SK-N-SH (cell line): ENCODE measurements at regions not wholly inside any gene's neighbourhood (a gene's known extent, or its start where the extent isn't known, plus 50 kb on each side); places are given as distances from the start of the nearest gene placed in this dataset.

Source experiments
- CTCF ChIA-PET: fragments of 300-600, 350-600 bp; formaldehyde crosslinking; extraction: SDS; loops from one replicate; lab custom pipeline; 2021; lab: Yijun Ruan, JAX
- POLR2A ChIA-PET: fragments of 350-600 bp; sonication (Branson Sonifier 250); formaldehyde crosslinking; extraction: SDS; loops from one replicate; lab custom pipeline; 2020; ENCODE audit warnings: antibody characterized with exemption, inconsistent platforms; lab: Yijun Ruan, JAX
- DNase-seq: peaks from one replicate; pipeline ENCODE4 v3.0.0; 2012
- H2AFZ ChIP-seq: fragments of 200-600 bp; sonication (generic); 2 replicates; pipeline ENCODE4 v1.8.1; 2016; ENCODE audit warnings: antibody characterized with exemption, mild to moderate bottlenecking, low read depth
- H3F3A ChIP-seq: fragments of 200-600 bp; sonication (generic); replicated peaks from 2 replicates; pipeline ENCODE3; 2016; ENCODE audit warnings: antibody characterized with exemption, mild to moderate bottlenecking; ENCODE audit not compliant: insufficient read depth
- H3K27ac ChIP-seq, 2 experiments: fragments of 200-500 bp in 1 of 2; fragments of 200-600 bp in 1 of 2; sonication (Bioruptor generic) in 1 of 2; sonication (generic), shearing (Covaris generic) in 1 of 2; 2 replicates each; pipeline versions ENCODE4 v1.5.1 to v1.6.1; 2014 to 2016; ENCODE audit warnings: low read depth in 2 of 2, inconsistent platforms in 1 of 2, low read length in 1 of 2, mild to moderate bottlenecking in 1 of 2, mixed read lengths in 1 of 2
- H3K27me3 ChIP-seq: fragments of 200-600 bp; sonication (generic), shearing (Covaris generic); 2 replicates; pipeline ENCODE4 v1.6.1; 2016; ENCODE audit warnings: mixed run types; ENCODE audit not compliant: insufficient read depth
- H3K36me3 ChIP-seq, 2 experiments: fragments of 200-500 bp in 1 of 2; fragments of 200-600 bp in 1 of 2; sonication (Bioruptor generic) in 1 of 2; sonication (generic) in 1 of 2; replicated peaks in 1 of 2; 2 replicates each; pipeline versions ENCODE3 to v1.5.1; 2014 to 2016; ENCODE audit warnings: low read length in 1 of 2, mild to moderate bottlenecking in 1 of 2; ENCODE audit not compliant: insufficient read depth in 2 of 2, control insufficient read depth in 1 of 2
- H3K4me1 ChIP-seq, 2 experiments: fragments of 200-500 bp in 1 of 2; fragments of 200-600 bp in 1 of 2; sonication (Bioruptor generic) in 1 of 2; sonication (generic), shearing (Covaris generic) in 1 of 2; 2 replicates each; pipeline versions ENCODE4 v1.5.1 to v1.6.1; 2014 to 2016; ENCODE audit warnings: low read depth in 1 of 2, low read length in 1 of 2, mixed run types in 1 of 2; ENCODE audit not compliant: insufficient read depth in 2 of 2, control insufficient read depth in 1 of 2
- H3K4me2 ChIP-seq: fragments of 200-600 bp; sonication (generic), shearing (Covaris generic); 2 replicates; pipeline ENCODE4 v1.6.1; 2017; ENCODE audit warnings: mixed run types
- H3K4me3 ChIP-seq, 2 experiments: fragments of 200-500 bp in 1 of 2; fragments of 200-600 bp in 1 of 2; sonication (Bioruptor generic) in 1 of 2; sonication (generic), shearing (Covaris generic) in 1 of 2; 2 replicates each; pipeline versions ENCODE4 v1.5.1 to v1.8.1; 2014 to 2016; ENCODE audit warnings: low read depth in 2 of 2, inconsistent platforms in 1 of 2, low read length in 1 of 2, mild to moderate bottlenecking in 1 of 2, mixed read lengths in 1 of 2, moderate library complexity in 1 of 2
- H3K79me2 ChIP-seq: fragments of 200-600 bp; sonication (generic); 2 replicates; pipeline ENCODE4 v1.8.1; 2017; ENCODE audit warnings: mild to moderate bottlenecking; ENCODE audit not compliant: insufficient read depth
- H3K9ac ChIP-seq: fragments of 200-600 bp; sonication (generic); 2 replicates; pipeline ENCODE4 v1.6.1; 2017; ENCODE audit warnings: mixed run types
- H3K9me2 ChIP-seq: fragments of 200-600 bp; sonication (generic); 2 replicates; pipeline ENCODE4 v1.6.1; 2017; ENCODE audit warnings: mixed run types
- H3K9me3 ChIP-seq: fragments of 200-600 bp; sonication (generic); 2 replicates; pipeline ENCODE4 v1.6.1; 2017; ENCODE audit warnings: mixed run types, mild to moderate bottlenecking, moderate library complexity
- H4K20me1 ChIP-seq: fragments of 200-600 bp; sonication (generic); 2 replicates; pipeline ENCODE4 v1.6.1; 2017; ENCODE audit warnings: mild to moderate bottlenecking, mixed run types; ENCODE audit not compliant: insufficient read depth
- FOSL2 ChIP-seq: IDR thresholded peaks from 2 replicates; pipeline ENCODE4 v1.4.0; 2012; ENCODE audit warnings: low read depth, mild to moderate bottlenecking, moderate library complexity, borderline replicate concordance
- GATA2 ChIP-seq: sonication (generic); formaldehyde crosslinking; IDR thresholded peaks from 2 replicates; pipeline ENCODE4 v1.5.0; 2020; ENCODE audit warnings: mild to moderate bottlenecking, missing genetic modification reagents
- JUND ChIP-seq: IDR thresholded peaks from 2 replicates; pipeline ENCODE4 v1.4.0; 2012
- MAX ChIP-seq: IDR thresholded peaks from 2 replicates; pipeline ENCODE4 v1.4.0; 2012; ENCODE audit warnings: low read depth
- NFIC ChIP-seq: IDR thresholded peaks from 2 replicates; pipeline ENCODE4 v1.4.0; 2012; ENCODE audit warnings: borderline replicate concordance
- NRF1 ChIP-seq: IDR thresholded peaks from 2 replicates; pipeline ENCODE4 v1.6.1; 2012; ENCODE audit warnings: low read depth, mild to moderate bottlenecking, low read length
- POLR2AphosphoS5 ChIP-seq: IDR thresholded peaks from 2 replicates; pipeline ENCODE4 v1.6.1; 2012; ENCODE audit warnings: low read depth, low read length
- TCF12 ChIP-seq: IDR thresholded peaks from 2 replicates; pipeline ENCODE4 v1.4.0; 2012
- USF1 ChIP-seq: IDR thresholded peaks from 2 replicates; pipeline ENCODE4 v1.4.0; 2012; ENCODE audit warnings: low read depth, borderline replicate concordance
- YY1 ChIP-seq: IDR thresholded peaks from 2 replicates; pipeline ENCODE4 v1.4.0; 2012; ENCODE audit warnings: low read depth, mild to moderate bottlenecking
- ZBTB33 ChIP-seq: IDR thresholded peaks from 2 replicates; pipeline ENCODE4 v1.4.0; 2012; ENCODE audit warnings: low read depth, borderline replicate concordance
- WGBS: methylation state at CpG from one replicate; pipeline ENCODE4 v1.1.6; 2017; ENCODE audit warnings: low lambda C conversion rate; 5-methylcytosine and 5-hydroxymethylcytosine counted together
- TF ChIP-seq, protein P1 (sequence below): fragments of 200-600 bp; sonication (generic); IDR thresholded peaks from 2 replicates; pipeline ENCODE4 v1.6.1; 2017; ENCODE audit warnings: antibody characterized with exemption, mild to moderate bottlenecking, moderate library complexity
- TF ChIP-seq, protein P2 (sequence below): fragments of 150-350 bp; IDR thresholded peaks from 2 replicates; pipeline ENCODE4 v1.6.1; 2016; ENCODE audit warnings: mild to moderate bottlenecking, low read depth, low read length
- TF ChIP-seq, protein P3 (sequence below): fragments of 150-350 bp; IDR thresholded peaks from 2 replicates; pipeline ENCODE4 v1.6.1; 2017; ENCODE audit warnings: antibody characterized with exemption, low read length, low read depth, borderline replicate concordance
- TF ChIP-seq, protein P4 (sequence below): IDR thresholded peaks from 2 replicates; pipeline ENCODE4 v1.6.1; 2012; ENCODE audit warnings: mild to moderate bottlenecking, low read depth, low read length, moderate library complexity

DNA sequence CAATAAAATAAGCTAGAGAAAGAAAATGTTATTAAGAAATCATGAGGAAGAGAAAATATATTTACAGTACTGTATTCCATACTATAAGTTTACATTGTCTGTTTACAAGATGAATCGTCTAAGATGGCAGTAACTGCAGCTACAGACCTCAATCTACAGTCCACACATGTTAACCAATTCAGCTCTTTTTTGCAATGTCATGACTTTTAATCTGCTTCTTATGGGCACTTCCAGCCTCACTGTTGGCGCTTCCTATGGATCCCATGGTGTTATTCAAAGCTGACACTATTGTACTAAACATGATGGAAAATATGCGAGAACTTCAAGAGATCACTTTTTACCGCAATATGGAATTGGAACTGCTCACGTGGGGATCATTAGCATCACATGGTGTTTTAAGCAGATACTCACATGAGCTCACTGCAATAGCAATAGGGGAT is 451.5 kb upstream of the CITED2 start:
- no peaks in the 10 kb centered on the region for H3K9me3 ChIP-seq
- H3K27me3 ChIP-seq = no peaks in the 10 kb centered on the region
- no peaks in the 10 kb centered on the region for H3K79me2 ChIP-seq
- no peak overlapping the region for H3K27ac ChIP-seq
- DNase-seq = no peak
- no peaks in the 10 kb centered on the region for H3F3A ChIP-seq
- no peaks in the 10 kb centered on the region; a peak in 1 of 4 replicates for H3K4me1 ChIP-seq
- CTCF ChIA-PET = no interaction called here
- no peaks in the 10 kb centered on the region for H3K9me2 ChIP-seq
- POLR2A ChIA-PET = no interaction called here
- 83% methylated on average over 5 of the region's 5 CpGs for WGBS
- no peak overlapping the region for H2AFZ ChIP-seq
- no peaks in the 10 kb centered on the region for H4K20me1 ChIP-seq
- H3K4me3 ChIP-seq = no peak overlapping the region
- H3K9ac ChIP-seq = no peak overlapping the region
- H3K4me2 ChIP-seq = no peak overlapping the region
- H3K36me3 ChIP-seq = no peaks in the 10 kb centered on the region
- no peak for TF ChIP-seq GATA2 (CRISPR knock-in tag)
- TF ChIP-seq NFIC = no peak
- no peak for TF ChIP-seq MAX
- TF ChIP-seq ZBTB33 = no peak
- no peak for TF ChIP-seq NRF1
- TF ChIP-seq, protein P1, sequence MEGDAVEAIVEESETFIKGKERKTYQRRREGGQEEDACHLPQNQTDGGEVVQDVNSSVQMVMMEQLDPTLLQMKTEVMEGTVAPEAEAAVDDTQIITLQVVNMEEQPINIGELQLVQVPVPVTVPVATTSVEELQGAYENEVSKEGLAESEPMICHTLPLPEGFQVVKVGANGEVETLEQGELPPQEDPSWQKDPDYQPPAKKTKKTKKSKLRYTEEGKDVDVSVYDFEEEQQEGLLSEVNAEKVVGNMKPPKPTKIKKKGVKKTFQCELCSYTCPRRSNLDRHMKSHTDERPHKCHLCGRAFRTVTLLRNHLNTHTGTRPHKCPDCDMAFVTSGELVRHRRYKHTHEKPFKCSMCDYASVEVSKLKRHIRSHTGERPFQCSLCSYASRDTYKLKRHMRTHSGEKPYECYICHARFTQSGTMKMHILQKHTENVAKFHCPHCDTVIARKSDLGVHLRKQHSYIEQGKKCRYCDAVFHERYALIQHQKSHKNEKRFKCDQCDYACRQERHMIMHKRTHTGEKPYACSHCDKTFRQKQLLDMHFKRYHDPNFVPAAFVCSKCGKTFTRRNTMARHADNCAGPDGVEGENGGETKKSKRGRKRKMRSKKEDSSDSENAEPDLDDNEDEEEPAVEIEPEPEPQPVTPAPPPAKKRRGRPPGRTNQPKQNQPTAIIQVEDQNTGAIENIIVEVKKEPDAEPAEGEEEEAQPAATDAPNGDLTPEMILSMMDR = no peak
- TF ChIP-seq, protein P2, sequence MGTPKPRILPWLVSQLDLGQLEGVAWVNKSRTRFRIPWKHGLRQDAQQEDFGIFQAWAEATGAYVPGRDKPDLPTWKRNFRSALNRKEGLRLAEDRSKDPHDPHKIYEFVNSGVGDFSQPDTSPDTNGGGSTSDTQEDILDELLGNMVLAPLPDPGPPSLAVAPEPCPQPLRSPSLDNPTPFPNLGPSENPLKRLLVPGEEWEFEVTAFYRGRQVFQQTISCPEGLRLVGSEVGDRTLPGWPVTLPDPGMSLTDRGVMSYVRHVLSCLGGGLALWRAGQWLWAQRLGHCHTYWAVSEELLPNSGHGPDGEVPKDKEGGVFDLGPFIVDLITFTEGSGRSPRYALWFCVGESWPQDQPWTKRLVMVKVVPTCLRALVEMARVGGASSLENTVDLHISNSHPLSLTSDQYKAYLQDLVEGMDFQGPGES = no peak
- TF ChIP-seq TCF12 = no peak
- no peak for TF ChIP-seq JUND
- no peak for TF ChIP-seq YY1
- no peak for TF ChIP-seq FOSL2
- no peak for TF ChIP-seq USF1
- TF ChIP-seq, protein P3, sequence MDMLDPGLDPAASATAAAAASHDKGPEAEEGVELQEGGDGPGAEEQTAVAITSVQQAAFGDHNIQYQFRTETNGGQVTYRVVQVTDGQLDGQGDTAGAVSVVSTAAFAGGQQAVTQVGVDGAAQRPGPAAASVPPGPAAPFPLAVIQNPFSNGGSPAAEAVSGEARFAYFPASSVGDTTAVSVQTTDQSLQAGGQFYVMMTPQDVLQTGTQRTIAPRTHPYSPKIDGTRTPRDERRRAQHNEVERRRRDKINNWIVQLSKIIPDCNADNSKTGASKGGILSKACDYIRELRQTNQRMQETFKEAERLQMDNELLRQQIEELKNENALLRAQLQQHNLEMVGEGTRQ = no peak
- TF ChIP-seq, protein P4, sequence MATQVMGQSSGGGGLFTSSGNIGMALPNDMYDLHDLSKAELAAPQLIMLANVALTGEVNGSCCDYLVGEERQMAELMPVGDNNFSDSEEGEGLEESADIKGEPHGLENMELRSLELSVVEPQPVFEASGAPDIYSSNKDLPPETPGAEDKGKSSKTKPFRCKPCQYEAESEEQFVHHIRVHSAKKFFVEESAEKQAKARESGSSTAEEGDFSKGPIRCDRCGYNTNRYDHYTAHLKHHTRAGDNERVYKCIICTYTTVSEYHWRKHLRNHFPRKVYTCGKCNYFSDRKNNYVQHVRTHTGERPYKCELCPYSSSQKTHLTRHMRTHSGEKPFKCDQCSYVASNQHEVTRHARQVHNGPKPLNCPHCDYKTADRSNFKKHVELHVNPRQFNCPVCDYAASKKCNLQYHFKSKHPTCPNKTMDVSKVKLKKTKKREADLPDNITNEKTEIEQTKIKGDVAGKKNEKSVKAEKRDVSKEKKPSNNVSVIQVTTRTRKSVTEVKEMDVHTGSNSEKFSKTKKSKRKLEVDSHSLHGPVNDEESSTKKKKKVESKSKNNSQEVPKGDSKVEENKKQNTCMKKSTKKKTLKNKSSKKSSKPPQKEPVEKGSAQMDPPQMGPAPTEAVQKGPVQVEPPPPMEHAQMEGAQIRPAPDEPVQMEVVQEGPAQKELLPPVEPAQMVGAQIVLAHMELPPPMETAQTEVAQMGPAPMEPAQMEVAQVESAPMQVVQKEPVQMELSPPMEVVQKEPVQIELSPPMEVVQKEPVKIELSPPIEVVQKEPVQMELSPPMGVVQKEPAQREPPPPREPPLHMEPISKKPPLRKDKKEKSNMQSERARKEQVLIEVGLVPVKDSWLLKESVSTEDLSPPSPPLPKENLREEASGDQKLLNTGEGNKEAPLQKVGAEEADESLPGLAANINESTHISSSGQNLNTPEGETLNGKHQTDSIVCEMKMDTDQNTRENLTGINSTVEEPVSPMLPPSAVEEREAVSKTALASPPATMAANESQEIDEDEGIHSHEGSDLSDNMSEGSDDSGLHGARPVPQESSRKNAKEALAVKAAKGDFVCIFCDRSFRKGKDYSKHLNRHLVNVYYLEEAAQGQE = no peak
- no peak for TF ChIP-seq POLR2AphosphoS5
